Neural cell (in vitro differentiated cells): ENCODE measurements at regions not wholly inside any gene's neighbourhood (a gene's known extent, or its start where the extent isn't known, plus 50 kb on each side); places are given as distances from the start of the nearest gene placed in this dataset.

Experiments used
- H2AFZ ChIP-seq: fragments of 200-600, 300-800 bp; sonication (generic), shearing (Covaris generic); 2 replicates; pipeline ENCODE4 v1.6.0; 2014; ENCODE audit warnings: low read depth, mild to moderate bottlenecking, antibody characterized with exemption, low read length, moderate library complexity
- H3F3A ChIP-seq: fragments of 200-600 bp; shearing (Covaris generic); 2 replicates; pipeline ENCODE4 v1.6.1; 2016; ENCODE audit warnings: mild to moderate bottlenecking, moderate library complexity, mixed read lengths, antibody characterized with exemption, low read length; ENCODE audit not compliant: insufficient read depth, poor library complexity, severe bottlenecking
- H3K27ac ChIP-seq: fragments of 200-600, 300-800 bp; sonication (generic), shearing (Covaris generic); 2 replicates; pipeline ENCODE4 v1.5.1; 2014; ENCODE audit warnings: mild to moderate bottlenecking, low read length, moderate library complexity
- H3K27me3 ChIP-seq: fragments of 300-800, 200-600 bp; sonication (generic), shearing (Covaris generic); 2 replicates; pipeline ENCODE4 v1.6.0; 2014; ENCODE audit warnings: mild to moderate bottlenecking, low read depth, low read length, moderate library complexity; ENCODE audit not compliant: insufficient read depth
- H3K36me3 ChIP-seq: fragments of 300-800, 200-600 bp; sonication (generic), shearing (Covaris generic); 2 replicates; pipeline ENCODE4 v1.5.1; 2014; ENCODE audit warnings: mild to moderate bottlenecking, antibody characterized with exemption, low read length, moderate library complexity; ENCODE audit not compliant: insufficient read depth
- H3K4me2 ChIP-seq: fragments of 300-800, 200-600 bp; sonication (generic), shearing (Covaris generic); 2 replicates; pipeline ENCODE4 v1.6.0; 2014; ENCODE audit warnings: mild to moderate bottlenecking, low read length
- H3K4me3 ChIP-seq: fragments of 300-800, 200-600 bp; sonication (generic), shearing (Covaris generic); 2 replicates; pipeline ENCODE4 v1.5.1; 2014; ENCODE audit warnings: mild to moderate bottlenecking, low read length, moderate library complexity
- H3K79me2 ChIP-seq: fragments of 200-600 bp; shearing (Covaris generic); replicated peaks from 2 replicates; pipeline ENCODE4 v1.6.0; 2014; ENCODE audit warnings: mild to moderate bottlenecking, low read length, moderate library complexity; ENCODE audit not compliant: insufficient read depth
- H3K9ac ChIP-seq: fragments of 300-800, 200-600 bp; sonication (generic), shearing (Covaris generic); 2 replicates; pipeline ENCODE4 v1.6.1; 2016; ENCODE audit warnings: mild to moderate bottlenecking, low read length, mixed read lengths
- H3K9me2 ChIP-seq: fragments of 200-600 bp; shearing (Covaris generic); 2 replicates; pipeline ENCODE4 v1.6.1; 2016; ENCODE audit warnings: mild to moderate bottlenecking, low read length, mixed read lengths; ENCODE audit not compliant: insufficient read depth
- H3K9me3 ChIP-seq: fragments of 200-600, 300-800 bp; sonication (generic), shearing (Covaris generic); 2 replicates; pipeline ENCODE4 v1.6.1; 2016; ENCODE audit warnings: mild to moderate bottlenecking, mixed run types, low read length, moderate library complexity, mixed read lengths
- H4K20me1 ChIP-seq: fragments of 200-600 bp; shearing (Covaris generic); 2 replicates; pipeline ENCODE4 v1.6.1; 2016; ENCODE audit warnings: mild to moderate bottlenecking, mixed run types; ENCODE audit not compliant: insufficient read depth
- EP300 ChIP-seq: fragments of 450-650 bp; conservative IDR thresholded peaks from 2 replicates; pipeline ENCODE4 v1.6.1; 2014; ENCODE audit warnings: antibody characterized with exemption, mild to moderate bottlenecking, moderate library complexity; ENCODE audit not compliant: poor library complexity, severe bottlenecking
- EZH2 ChIP-seq: fragments of 200-600, 300-800 bp; shearing (Covaris generic), sonication (generic); IDR thresholded peaks from 2 replicates; pipeline ENCODE4 v1.6.1; 2014; ENCODE audit warnings: antibody characterized with exemption, low read length, borderline replicate concordance, mild to moderate bottlenecking; ENCODE audit not compliant: insufficient read depth, poor library complexity, severe bottlenecking
- MXI1 ChIP-seq: fragments of 450-650 bp; conservative IDR thresholded peaks from 2 replicates; pipeline ENCODE4 v1.6.1; 2014; ENCODE audit warnings: antibody characterized with exemption, mild to moderate bottlenecking; ENCODE audit not compliant: poor library complexity, severe bottlenecking
- POLR2AphosphoS5 ChIP-seq: IDR thresholded peaks from 2 replicates; pipeline ENCODE4 v1.6.1; 2012
- RAD21 ChIP-seq: fragments of 450-650 bp; conservative IDR thresholded peaks from 2 replicates; pipeline ENCODE4 v1.6.1; 2014; ENCODE audit warnings: antibody characterized with exemption, mild to moderate bottlenecking, moderate library complexity
- SMC3 ChIP-seq: fragments of 450-650 bp; conservative IDR thresholded peaks from 2 replicates; pipeline ENCODE4 v1.6.1; 2014; ENCODE audit warnings: antibody characterized with exemption, mild to moderate bottlenecking, moderate library complexity; ENCODE audit not compliant: poor library complexity
- TAF1 ChIP-seq: IDR thresholded peaks from 2 replicates; pipeline ENCODE4 v1.6.1; 2012; ENCODE audit warnings: low read depth
- TF ChIP-seq, protein P1 (sequence below): IDR thresholded peaks from 2 replicates; pipeline ENCODE4 v1.6.1; 2012; ENCODE audit warnings: borderline replicate concordance
- TF ChIP-seq, protein P2 (sequence below): fragments of 450-650 bp; IDR thresholded peaks from 2 replicates; pipeline ENCODE4 v1.5.1; 2014; ENCODE audit warnings: antibody characterized with exemption, mild to moderate bottlenecking, moderate library complexity; ENCODE audit not compliant: poor library complexity, severe bottlenecking

DNA sequence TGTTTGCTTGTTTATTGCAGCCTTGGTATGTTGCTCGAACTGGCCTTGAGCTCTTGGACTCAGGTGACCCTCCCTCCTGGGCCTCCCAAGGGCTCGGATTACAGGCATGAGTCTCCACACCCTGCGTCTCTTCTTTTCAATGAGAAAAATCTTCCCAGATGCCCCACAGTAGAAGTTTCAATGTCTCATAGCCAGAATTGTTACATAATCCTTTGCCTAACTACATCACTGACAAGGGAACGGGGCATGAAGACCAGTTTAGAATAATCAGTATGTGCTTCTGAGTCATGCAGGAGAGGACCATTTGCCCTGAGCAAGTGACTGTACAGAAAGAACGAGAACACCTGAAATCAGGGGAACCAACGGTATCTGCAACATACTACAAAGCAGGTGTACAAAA is 61.9 kb upstream of the RBBP6 start:
- H4K20me1 ChIP-seq = no peaks in the 10 kb centered on the region
- H3K79me2 ChIP-seq = no peaks in the 10 kb centered on the region
- H3F3A ChIP-seq = no peaks in the 10 kb centered on the region
- no peaks in the 10 kb centered on the region for H3K27me3 ChIP-seq
- H3K9me2 ChIP-seq = no peaks in the 10 kb centered on the region
- TF ChIP-seq EP300 = no peak
- no peak for TF ChIP-seq SMC3
- no peak for TF ChIP-seq RAD21
- TF ChIP-seq MXI1 = no peak
- no peak for TF ChIP-seq TAF1
- TF ChIP-seq, protein P1, sequence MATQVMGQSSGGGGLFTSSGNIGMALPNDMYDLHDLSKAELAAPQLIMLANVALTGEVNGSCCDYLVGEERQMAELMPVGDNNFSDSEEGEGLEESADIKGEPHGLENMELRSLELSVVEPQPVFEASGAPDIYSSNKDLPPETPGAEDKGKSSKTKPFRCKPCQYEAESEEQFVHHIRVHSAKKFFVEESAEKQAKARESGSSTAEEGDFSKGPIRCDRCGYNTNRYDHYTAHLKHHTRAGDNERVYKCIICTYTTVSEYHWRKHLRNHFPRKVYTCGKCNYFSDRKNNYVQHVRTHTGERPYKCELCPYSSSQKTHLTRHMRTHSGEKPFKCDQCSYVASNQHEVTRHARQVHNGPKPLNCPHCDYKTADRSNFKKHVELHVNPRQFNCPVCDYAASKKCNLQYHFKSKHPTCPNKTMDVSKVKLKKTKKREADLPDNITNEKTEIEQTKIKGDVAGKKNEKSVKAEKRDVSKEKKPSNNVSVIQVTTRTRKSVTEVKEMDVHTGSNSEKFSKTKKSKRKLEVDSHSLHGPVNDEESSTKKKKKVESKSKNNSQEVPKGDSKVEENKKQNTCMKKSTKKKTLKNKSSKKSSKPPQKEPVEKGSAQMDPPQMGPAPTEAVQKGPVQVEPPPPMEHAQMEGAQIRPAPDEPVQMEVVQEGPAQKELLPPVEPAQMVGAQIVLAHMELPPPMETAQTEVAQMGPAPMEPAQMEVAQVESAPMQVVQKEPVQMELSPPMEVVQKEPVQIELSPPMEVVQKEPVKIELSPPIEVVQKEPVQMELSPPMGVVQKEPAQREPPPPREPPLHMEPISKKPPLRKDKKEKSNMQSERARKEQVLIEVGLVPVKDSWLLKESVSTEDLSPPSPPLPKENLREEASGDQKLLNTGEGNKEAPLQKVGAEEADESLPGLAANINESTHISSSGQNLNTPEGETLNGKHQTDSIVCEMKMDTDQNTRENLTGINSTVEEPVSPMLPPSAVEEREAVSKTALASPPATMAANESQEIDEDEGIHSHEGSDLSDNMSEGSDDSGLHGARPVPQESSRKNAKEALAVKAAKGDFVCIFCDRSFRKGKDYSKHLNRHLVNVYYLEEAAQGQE = no peak
- no peak overlapping the region for H3K9ac ChIP-seq
- H3K36me3 ChIP-seq = no peaks in the 10 kb centered on the region
- H3K9me3 ChIP-seq = peaks cover 5% of the 10 kb centered on the region
- H2AFZ ChIP-seq = no peak overlapping the region
- no peak overlapping the region for H3K4me3 ChIP-seq
- H3K27ac ChIP-seq = no peak overlapping the region
- H3K4me2 ChIP-seq = no peak overlapping the region

DNA sequence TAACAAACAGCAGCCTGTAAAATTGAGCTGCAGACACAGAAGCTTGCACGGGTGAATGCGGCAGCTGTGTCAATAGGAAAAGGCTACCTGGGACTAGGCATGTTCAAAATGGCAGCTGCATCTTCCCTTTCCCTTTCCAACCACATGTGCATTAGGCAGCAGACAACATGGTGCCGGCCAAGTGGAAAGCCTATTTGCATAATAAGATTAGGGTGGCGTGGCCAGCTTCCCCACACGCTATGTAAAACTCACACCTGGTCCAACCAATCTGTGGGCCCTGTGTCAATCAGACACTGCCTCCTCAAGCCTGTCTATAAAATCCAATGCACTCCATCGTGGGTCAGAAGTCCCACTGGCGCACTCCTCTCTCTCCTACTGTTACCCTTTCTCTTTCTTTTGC is 61.0 kb upstream of the RBBP6 start:
- H3F3A ChIP-seq = no peaks in the 10 kb centered on the region

More for the DNA sequence above, 61.0 kb upstream of the RBBP6 start:
- Histone ChIP-seq H3K79me2 (no peaks in the 10 kb centered on the region), H3K4me2 (no peak overlapping the region), H3K36me3 (no peaks in the 10 kb centered on the region), H3K9ac (no peak overlapping the region), H4K20me1 (no peaks in the 10 kb centered on the region), H3K27me3 (no peaks in the 10 kb centered on the region), H3K27ac (no peak overlapping the region), H3K4me3 (no peak overlapping the region), H3K9me3 (peaks cover 5% of the 10 kb centered on the region), H2AFZ (no peak overlapping the region), H3K9me2 (no peaks in the 10 kb centered on the region)
- TF ChIP-seq TAF1 (no peak), SMC3 (no peak), MXI1 (no peak), EZH2 (no peak), POLR2AphosphoS5 (no peak), EP300 (no peak), RAD21 (no peak)
- TF ChIP-seq, protein P1 = no peak
- TF ChIP-seq, protein P2, sequence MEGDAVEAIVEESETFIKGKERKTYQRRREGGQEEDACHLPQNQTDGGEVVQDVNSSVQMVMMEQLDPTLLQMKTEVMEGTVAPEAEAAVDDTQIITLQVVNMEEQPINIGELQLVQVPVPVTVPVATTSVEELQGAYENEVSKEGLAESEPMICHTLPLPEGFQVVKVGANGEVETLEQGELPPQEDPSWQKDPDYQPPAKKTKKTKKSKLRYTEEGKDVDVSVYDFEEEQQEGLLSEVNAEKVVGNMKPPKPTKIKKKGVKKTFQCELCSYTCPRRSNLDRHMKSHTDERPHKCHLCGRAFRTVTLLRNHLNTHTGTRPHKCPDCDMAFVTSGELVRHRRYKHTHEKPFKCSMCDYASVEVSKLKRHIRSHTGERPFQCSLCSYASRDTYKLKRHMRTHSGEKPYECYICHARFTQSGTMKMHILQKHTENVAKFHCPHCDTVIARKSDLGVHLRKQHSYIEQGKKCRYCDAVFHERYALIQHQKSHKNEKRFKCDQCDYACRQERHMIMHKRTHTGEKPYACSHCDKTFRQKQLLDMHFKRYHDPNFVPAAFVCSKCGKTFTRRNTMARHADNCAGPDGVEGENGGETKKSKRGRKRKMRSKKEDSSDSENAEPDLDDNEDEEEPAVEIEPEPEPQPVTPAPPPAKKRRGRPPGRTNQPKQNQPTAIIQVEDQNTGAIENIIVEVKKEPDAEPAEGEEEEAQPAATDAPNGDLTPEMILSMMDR = no peak
